Osteoblast (primary cell): ENCODE measurements at regions not wholly inside any gene's neighbourhood (a gene's known extent, or its start where the extent isn't known, plus 50 kb on each side); places are given as distances from the start of the nearest gene placed in this dataset.
"Not testable (repeated sequence)": the region's sequence is repeated elsewhere in the genome, so short reads cannot be mapped to it uniquely, and the experiment has no call there.

Experiments
- DNase-seq: peaks from one replicate; pipeline ENCODE4 v3.0.0; 2011; ENCODE audit warnings: low spot score, mixed read lengths; ENCODE audit not compliant: insufficient read length; ENCODE audit errors: missing footprints
- H2AFZ ChIP-seq: 2 replicates; pipeline ENCODE4 v1.6.0; 2011; ENCODE audit warnings: mild to moderate bottlenecking, low read length
- H3K27ac ChIP-seq: 2 replicates; pipeline ENCODE4 v1.5.1; 2011; ENCODE audit warnings: mild to moderate bottlenecking, low read depth, low read length, moderate library complexity
- H3K27me3 ChIP-seq: 2 replicates; pipeline ENCODE4 v1.6.0; 2012; ENCODE audit warnings: mild to moderate bottlenecking, control low read depth, inconsistent platforms, low read length, moderate library complexity; ENCODE audit not compliant: insufficient read depth
- H3K36me3 ChIP-seq: 2 replicates; pipeline ENCODE4 v1.5.1; 2011; ENCODE audit warnings: mild to moderate bottlenecking, low read length, control low read depth, moderate library complexity; ENCODE audit not compliant: insufficient read depth
- H3K4me1 ChIP-seq: 2 replicates; pipeline ENCODE4 v1.5.1; 2011; ENCODE audit warnings: mild to moderate bottlenecking, low read length, control low read depth, moderate library complexity; ENCODE audit not compliant: insufficient read depth
- H3K4me2 ChIP-seq: 2 replicates; pipeline ENCODE4 v1.6.0; 2011; ENCODE audit warnings: mild to moderate bottlenecking, low read length; ENCODE audit not compliant: insufficient read depth
- H3K4me3 ChIP-seq: fragments of 200-600 bp; sonication (generic); 3 replicates; pipeline ENCODE4 v1.5.1; 2012; ENCODE audit warnings: mild to moderate bottlenecking, low read length, inconsistent platforms; ENCODE audit not compliant: insufficient read depth
- H3K79me2 ChIP-seq: 2 replicates; pipeline ENCODE4 v1.6.0; 2012; ENCODE audit warnings: mild to moderate bottlenecking, low read length, control low read depth, inconsistent platforms; ENCODE audit not compliant: insufficient read depth
- H3K9me3 ChIP-seq: 2 replicates; pipeline ENCODE4 v1.5.1; 2011; ENCODE audit warnings: low read depth, low read length, control low read depth
- H4K20me1 ChIP-seq: 2 replicates; pipeline ENCODE4 v1.6.0; 2012; ENCODE audit warnings: mild to moderate bottlenecking, low read length, control low read depth; ENCODE audit not compliant: insufficient read depth
- CTCF ChIP-seq: IDR thresholded peaks from 2 replicates; pipeline ENCODE4 v1.5.1; 2011; ENCODE audit warnings: mild to moderate bottlenecking, low read depth, low read length, moderate library complexity; ENCODE audit errors: extremely low read depth

- DNase-seq, result no peak
- no peak overlapping the region for H3K4me2 ChIP-seq
- H3K27ac ChIP-seq, result no peak overlapping the region
- H2AFZ ChIP-seq, result no peak overlapping the region
- no peaks in the 10 kb centered on the region for H3K27me3 ChIP-seq
- no peak for TF ChIP-seq CTCF
- H3K36me3 ChIP-seq, result no peaks in the 10 kb centered on the region
- no peaks in the 10 kb centered on the region for H3K9me3 ChIP-seq
- H3K79me2 ChIP-seq, result no peaks in the 10 kb centered on the region
- H3K4me3 ChIP-seq, result no peak overlapping the region
- H4K20me1 ChIP-seq, result no peaks in the 10 kb centered on the region
- H3K4me1 ChIP-seq, result no peaks in the 10 kb centered on the region
Observed at GRCh38 chr15:96054621-96055020, 275.9 kb upstream of the NR2F2 start.

GRCh38 chr15:96058103-96058851, 272.2 kb upstream of the NR2F2 start:
- Histone ChIP-seq H3K9me3 (no peaks in the 10 kb centered on the region), H3K4me2 (no peak overlapping the region), H3K4me1 (no peaks in the 10 kb centered on the region), H3K27ac (no peak overlapping the region), H3K27me3 (no peaks in the 10 kb centered on the region), H2AFZ (no peak overlapping the region), H3K79me2 (no peaks in the 10 kb centered on the region), H3K36me3 (no peaks in the 10 kb centered on the region), H4K20me1 (no peaks in the 10 kb centered on the region), H3K4me3 (no peak overlapping the region)
- no peak for DNase-seq
- TF ChIP-seq CTCF, result no peak

- H3K4me3 ChIP-seq, H2AFZ ChIP-seq, H3K36me3 ChIP-seq, H3K27ac ChIP-seq, H3K79me2 ChIP-seq, H4K20me1 ChIP-seq, H3K9me3 ChIP-seq, H3K4me2 ChIP-seq, DNase-seq, H3K4me1 ChIP-seq, H3K27me3 ChIP-seq: not testable (repeated sequence)
Observed at GRCh38 chr15:96058852-96059103, 271.7 kb upstream of the NR2F2 start.

- not testable (repeated sequence) for H3K9me3 ChIP-seq, H3K4me1 ChIP-seq, H3K27me3 ChIP-seq, H3K79me2 ChIP-seq, H2AFZ ChIP-seq, H3K4me3 ChIP-seq, H3K4me2 ChIP-seq, DNase-seq, H3K36me3 ChIP-seq, H4K20me1 ChIP-seq, H3K27ac ChIP-seq
Observed at GRCh38 chr15:96060591-96060990, 269.9 kb upstream of the NR2F2 start.

GRCh38 chr15:96064351-96064756, 266.1 kb upstream of the NR2F2 start:
- DNase-seq, result no peak
- no peak for TF ChIP-seq CTCF

More at GRCh38 chr15:96064351-96064756, 266.1 kb upstream of the NR2F2 start:
- H3K9me3 ChIP-seq, result no peaks in the 10 kb centered on the region
- no peak overlapping the region for H3K27ac ChIP-seq
- no peak overlapping the region for H2AFZ ChIP-seq
- no peaks in the 10 kb centered on the region for H3K27me3 ChIP-seq
- H3K4me2 ChIP-seq, result no peak overlapping the region
- no peaks in the 10 kb centered on the region for H3K79me2 ChIP-seq
- H3K36me3 ChIP-seq, result no peaks in the 10 kb centered on the region
- no peaks in the 10 kb centered on the region for H4K20me1 ChIP-seq
- no peak overlapping the region for H3K4me3 ChIP-seq
- H3K4me1 ChIP-seq, result no peaks in the 10 kb centered on the region
